ENCODE measurements at regions not wholly inside any gene's neighbourhood (a gene's known extent, or its start where the extent isn't known, plus 50 kb on each side); places are given as distances from the start of the nearest gene placed in this dataset.
"Not testable (repeated sequence)": the region's sequence is repeated elsewhere in the genome, so short reads cannot be mapped to it uniquely, and the experiment has no call there.

DNA sequence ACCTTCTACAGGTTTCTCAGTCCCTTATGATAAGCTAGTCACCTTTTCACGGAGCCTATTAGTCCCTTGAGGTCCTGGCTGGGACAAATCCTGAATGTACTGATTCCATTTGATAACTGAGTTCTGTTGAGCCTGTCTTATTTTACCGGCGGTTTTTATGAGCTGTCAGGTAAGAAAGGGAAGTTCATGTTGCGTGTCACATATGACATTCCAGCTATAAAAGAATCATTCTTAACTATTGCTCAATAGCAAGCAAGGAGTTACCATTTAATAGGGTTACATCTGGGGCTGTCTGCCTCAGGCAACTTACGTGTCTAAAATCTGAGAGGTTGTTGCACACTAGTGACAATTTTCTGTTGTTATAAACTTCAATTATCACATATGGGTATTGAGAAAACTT lies 394.6 kb downstream of the TECRL start:
- no peak for DNase-seq (ENCODE audit: low read depth)

- no peak for DNase-seq (ENCODE audit: low read depth)
Observed at GRCh38 chr4:64001229-64001898, 407.9 kb downstream of the TECRL start.

GRCh38 chr4:64000241-64000640 lies 409.0 kb downstream of the TECRL start:
- no peak for DNase-seq (ENCODE audit: low read depth)

DNA sequence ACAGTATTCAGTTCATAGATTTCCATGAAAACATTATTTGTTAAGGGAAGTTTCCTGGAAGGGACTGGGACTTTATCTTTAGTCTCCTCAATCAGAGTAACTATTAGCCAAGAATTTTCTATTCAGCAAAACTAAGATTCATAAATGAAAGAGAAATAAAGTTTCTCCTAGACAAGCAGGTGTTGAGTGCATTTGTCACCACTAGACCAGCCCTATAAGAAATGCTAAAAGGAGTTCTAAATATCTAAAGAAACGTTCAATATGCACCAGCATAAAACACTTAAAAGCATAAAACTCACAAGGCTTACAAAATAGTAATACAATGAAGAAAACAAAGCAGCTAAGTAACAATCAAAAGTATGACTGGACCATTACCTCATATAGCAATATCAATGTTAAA lies 423.0 kb downstream of the TECRL start:
- no peak for DNase-seq (ENCODE audit: low read depth)

DNA sequence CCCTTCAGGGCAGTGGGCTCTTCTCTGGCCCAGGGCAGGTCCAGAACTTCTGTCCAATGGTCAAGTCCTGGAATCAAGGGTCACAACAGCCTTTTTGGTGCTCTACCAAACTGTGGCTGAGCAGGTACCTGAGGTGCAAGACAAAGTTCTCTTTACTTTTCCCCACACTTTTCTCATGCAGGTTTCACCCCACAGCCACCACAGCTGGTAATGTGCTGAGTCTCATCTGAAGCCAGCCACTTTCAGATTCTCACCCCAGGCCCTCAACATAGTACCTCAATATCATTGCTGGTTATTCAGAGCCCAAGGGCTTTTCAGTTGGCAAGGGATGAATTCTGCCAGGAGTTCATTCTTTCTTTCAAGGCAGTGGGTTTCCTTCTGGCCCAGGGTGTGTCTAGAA lies 426.0 kb downstream of the TECRL start:
- no peak for DNase-seq (ENCODE audit: low read depth)

DNA sequence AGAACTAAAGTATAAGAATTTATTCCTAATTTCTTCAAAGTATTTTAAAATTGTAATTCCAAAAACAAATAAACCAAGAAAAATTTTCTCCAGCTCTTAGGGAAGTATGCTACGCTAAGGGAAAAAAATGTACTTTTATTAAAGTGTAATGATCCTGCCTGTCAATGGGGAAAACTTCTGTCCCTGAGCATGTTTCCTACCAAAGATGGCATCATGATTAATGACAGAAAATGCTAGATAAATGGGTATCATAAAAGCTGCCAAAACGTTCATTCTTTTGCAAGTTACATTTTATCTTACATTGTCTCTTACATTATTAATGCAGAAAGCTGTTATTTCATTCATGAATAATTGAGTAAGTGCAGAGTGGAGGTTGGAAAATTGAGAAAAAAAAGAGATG lies 443.4 kb downstream of the TECRL start:
- no peak for DNase-seq (ENCODE audit: low read depth)

DNA sequence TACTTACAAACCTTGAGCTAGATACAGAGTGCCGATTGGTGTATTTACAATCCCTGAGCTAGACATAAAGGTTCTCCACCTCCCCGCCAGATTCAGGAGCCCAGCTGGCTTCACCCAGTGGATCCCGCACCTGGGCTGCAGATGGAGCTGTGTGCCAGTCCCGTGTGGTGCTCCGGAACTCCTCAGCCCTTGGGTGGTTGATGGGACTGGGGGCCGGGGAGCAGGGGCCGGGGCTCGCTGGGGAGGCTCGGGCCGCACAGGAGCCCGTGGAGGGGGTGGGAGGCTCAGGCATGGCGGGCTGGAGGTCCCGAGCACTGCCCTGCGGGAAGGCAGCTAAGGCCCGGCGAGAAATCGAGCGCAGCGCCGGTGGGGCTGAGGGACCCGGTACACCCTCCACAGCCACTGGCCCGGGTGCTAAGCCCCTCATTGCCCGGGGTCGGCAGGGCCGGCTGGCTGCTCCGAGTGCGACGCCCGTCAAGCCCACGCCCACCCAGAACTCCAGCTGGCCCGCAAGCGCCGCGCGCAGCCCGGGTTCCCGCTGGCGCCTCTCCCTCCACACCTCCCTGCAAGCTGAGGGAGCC lies 466.5 kb downstream of the TECRL start:
- DNase-seq (ENCODE audit: low read depth) = not testable (repeated sequence)

GRCh38 chr4:63937961-63938360 lies 471.3 kb downstream of the TECRL start:
- no peak for DNase-seq (ENCODE audit: low read depth)

DNA sequence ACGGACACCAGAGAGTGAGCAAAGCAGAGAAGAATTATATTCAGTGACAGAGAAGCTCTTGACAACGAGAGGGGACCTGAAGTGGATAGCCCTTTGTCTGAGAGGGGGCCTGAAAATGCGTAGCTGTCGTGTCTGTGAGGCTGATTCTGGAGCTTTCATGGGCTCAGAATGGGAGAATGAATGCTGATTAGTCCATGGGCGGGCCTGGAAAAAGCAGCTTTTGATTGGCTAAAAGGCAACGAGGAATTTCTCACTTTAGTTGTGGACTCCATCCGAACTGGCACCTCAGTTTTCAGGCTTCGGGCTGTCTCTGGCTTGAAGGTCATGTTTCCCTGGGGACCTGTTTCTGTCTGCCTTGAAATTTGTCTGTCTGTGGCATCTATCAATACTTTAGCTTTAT lies 487.1 kb downstream of the TECRL start:
- DNase-seq (ENCODE audit: low read depth) = no peak

DNA sequence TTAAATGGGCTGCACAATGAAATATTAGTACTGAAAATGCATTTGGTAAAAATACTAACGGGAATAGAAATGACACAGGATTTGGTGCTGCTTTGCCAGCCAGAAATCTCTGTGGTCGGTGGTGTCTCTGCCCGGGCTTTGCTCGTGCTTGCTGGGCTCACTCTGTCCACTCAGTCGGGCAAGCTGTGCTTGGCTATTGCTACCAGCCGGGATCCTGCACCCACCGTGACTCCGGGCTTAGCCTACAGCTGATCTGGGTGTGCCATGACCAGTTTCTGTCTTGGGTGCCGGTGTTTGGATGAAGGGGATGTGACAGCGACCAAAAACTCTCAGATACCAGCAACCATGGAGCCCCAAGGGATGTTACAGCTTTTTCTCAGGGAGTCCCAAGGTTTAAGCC lies 487.7 kb downstream of the TECRL start:
- DNase-seq (ENCODE audit: low read depth) = no peak

DNA sequence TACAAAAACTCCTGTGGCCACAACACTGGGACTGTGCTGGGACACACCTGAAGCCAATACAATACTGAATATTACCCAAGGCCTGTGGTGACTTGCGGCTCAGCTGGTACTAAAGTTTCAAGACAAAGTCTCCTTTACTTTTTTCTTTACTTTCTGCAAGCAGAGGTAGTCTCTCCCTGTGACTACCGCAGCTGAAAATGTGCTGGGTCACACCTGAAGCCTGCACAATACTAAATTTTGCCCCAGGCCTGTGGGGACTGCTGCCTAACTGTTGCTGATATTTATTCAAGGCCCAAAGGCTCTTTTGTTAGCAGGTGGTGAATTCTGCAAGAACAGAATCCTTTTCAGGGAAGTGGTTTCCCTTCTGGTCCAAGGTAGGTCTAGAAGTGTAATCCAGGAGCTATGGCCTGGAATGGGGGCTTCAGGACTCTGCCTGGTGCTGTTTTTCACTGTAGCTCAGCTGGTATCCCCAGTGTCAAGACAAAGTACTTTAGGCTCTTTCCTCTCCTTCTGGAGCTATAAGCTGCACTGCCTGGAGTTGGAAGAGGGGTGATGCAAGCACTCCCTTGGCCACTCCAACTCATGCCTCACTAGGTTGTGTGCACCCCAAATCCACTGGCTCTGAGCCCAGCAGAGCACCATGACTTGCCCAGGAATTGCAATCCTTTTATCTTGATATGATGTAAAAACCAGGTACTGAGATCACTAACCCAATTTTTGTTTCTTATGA lies 489.4 kb downstream of the TECRL start:
- no peak for DNase-seq (ENCODE audit: low read depth)

DNA sequence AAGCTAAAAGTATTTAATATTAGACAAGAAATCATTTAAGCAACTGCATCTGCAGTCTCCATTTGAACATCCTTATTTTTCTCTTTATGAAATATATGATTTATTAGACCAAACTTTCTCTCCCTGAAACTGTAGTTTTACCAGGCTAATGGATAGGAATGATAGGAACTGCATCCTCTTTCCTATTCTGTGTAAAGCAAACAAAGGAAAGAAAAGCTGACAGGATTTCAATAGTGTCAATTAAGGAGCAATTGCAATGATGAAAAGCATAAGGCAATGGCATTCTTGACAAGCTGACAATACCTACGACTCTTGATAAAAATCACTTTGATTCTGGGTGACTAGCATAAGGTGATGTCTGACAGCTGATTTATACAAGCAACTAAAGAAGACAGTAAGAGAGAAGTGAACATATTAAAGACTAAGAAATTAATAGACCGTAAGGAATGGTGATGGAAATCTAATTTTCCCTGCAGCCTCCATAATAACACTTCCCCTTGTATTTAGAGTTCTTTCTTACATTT lies 502.5 kb downstream of the TECRL start:
- DNase-seq (ENCODE audit: low read depth) = no peak

GRCh38 chr4:63904201-63904600 lies 505.0 kb downstream of the TECRL start:
- DNase-seq (ENCODE audit: low read depth) = no peak

DNA sequence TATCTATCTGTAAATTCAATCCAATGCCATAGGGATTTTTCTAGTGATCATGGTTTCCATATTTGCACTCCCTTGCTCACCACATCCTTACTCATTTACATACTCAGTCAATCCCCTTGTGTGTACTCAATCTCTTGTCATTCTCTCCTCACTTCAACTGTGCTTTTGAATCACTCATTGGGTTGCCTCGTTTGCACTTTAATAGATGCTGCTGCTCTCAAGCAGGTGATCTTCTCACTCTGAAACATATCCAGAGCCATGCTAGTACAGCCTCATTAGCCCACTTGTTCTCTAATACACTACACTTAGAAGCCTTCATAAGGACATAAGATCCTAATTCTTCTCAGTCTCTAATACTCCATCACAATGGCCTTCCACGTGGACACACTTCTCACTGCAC lies 507.9 kb downstream of the TECRL start:
- no peak for DNase-seq (ENCODE audit: low read depth)

- no peak for DNase-seq (ENCODE audit: low read depth)
Observed at GRCh38 chr4:63898961-63899360, 510.3 kb downstream of the TECRL start.

- no peak for DNase-seq (ENCODE audit: low read depth)
Observed at GRCh38 chr4:63894161-63894560, 515.1 kb downstream of the TECRL start.

DNA sequence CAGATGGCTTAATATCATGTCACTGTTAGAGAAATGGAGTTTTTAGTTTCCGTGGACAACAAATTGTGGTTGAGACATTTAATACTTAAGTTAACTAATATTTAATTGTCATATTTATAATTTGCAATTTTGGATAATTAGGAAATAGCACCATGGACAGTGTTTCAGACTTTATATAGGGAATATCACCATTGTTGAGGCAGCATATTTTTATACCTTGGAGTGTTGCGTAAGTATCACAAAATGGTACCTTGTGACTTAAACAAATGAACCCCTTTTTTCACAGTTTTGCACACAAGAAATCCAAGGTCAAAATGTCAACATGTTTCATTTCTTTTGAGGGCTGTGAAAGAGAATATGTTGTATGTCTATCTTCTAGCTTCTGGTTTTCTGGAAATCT lies 539.9 kb downstream of the TECRL start:
- no peak for DNase-seq (ENCODE audit: low read depth)

DNA sequence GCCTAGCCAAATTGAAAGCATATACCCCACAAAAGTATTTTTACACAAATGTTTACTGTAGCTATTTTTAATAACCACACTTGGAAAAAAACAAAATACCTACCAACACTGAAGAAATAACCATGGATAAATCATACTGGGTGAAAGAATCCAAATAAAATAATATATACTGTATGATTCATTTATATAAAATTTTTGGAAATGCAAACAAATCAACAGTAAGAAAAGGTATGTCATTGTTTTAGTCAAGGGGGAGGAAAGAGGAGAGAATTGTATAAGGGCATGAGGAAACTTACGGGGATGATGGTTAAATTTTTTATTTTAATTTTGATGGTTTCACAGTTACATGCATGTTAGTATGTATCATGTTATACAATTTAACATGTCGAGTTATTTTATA lies 557.8 kb downstream of the TECRL start:
- no peak for DNase-seq (ENCODE audit: low read depth)

GRCh38 chr4:63841266-63841665 lies 568.0 kb downstream of the TECRL start:
- no peak for DNase-seq (ENCODE audit: low read depth)

DNA sequence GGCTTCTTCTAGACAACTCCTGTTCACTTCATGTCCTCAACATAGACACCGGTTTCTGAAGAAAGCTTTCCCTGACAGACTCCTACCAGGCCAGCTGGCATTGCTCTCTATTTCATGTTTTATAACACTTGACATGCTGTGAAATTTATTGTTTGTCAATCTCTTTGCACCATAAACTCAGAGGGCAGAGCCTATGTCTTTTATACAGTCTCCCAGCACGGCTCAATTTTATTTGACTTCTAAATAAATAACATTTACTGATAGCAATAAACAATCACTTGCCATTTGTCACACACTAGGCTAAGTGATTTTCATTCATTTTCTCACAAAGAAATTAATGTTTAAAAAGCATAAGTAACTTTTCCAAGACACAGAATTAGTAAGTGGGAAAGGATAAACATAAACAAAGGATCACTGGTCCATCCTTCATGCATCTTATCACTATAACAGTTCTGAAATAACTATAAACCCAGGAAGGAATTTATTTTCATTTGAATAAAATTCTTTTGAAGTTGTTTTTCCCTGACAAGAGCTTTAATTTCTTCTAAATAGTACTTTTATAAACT lies 577.6 kb downstream of the TECRL start:
- DNase-seq (ENCODE audit: low read depth) = no peak

- DNase-seq (ENCODE audit: low read depth) = no peak
Observed at GRCh38 chr4:63817196-63817865, 591.9 kb downstream of the TECRL start.

DNA sequence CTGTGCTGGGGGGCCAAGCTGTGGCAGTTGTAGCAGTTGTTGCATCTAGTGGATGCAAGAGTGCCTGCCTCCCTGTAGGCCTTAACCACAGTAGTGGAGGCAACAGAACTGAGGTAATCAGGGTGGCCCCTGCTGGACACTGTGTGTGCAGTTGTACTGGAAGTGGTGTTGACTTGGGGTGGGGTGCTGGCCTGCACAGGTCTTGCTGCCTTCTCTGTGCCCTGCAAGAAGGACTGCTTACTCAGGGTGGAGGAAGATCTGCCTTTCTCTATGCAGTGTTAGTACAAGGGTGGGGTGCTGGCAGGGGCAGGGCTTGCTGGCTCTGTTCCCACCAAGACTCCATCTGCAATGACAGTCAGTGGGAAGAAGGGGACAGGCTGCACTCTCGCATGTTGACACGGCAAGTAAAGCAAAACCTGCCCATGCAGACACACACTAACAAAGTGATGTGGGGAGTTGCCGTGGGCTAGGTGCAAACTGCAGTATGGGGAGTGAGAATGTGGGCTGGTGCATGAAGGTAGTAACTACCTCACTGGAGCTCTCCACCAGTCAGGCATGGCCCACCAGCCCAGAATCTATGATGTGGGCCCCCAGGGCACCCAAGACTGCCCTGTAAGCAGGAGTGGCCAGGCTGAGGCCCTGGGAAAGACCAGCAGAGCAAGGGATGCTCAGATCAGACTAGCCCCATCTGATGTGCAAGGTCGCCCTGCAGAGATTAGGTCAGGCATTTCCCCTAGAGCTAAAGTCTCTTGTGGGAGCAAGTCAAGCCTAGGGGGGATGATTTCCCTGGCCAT lies 594.9 kb downstream of the TECRL start:
- no peak for DNase-seq (ENCODE audit: low read depth)

Data from fibroblast of the conjunctiva (primary cell).